ENCODE measurements at regions not wholly inside any gene's neighbourhood (a gene's known extent, or its start where the extent isn't known, plus 50 kb on each side); places are given as distances from the start of the nearest gene placed in this dataset.

- DNase-seq = no peak
Measured at GRCh38 chr13:73929287-73929932, 204.8 kb downstream of the KLF12 start.

GRCh38 chr13:73924607-73925006 lies 209.6 kb downstream of the KLF12 start:
- DNase-seq = no peak

GRCh38 chr13:73922493-73923393 lies 211.5 kb downstream of the KLF12 start:
- no peak for DNase-seq

- no peak for DNase-seq
Measured at GRCh38 chr13:73918691-73919090, 215.5 kb downstream of the KLF12 start.

GRCh38 chr13:73913751-73914518 lies 220.3 kb downstream of the KLF12 start:
- no peak for DNase-seq

- no peak for DNase-seq
Measured at GRCh38 chr13:73913079-73913740, 221.0 kb downstream of the KLF12 start.

- no peak for DNase-seq
Measured at GRCh38 chr13:73911361-73911760, 222.8 kb downstream of the KLF12 start.

GRCh38 chr13:73910733-73911132 lies 223.5 kb downstream of the KLF12 start:
- DNase-seq = no peak

GRCh38 chr13:73908809-73909208 lies 225.4 kb downstream of the KLF12 start:
- no peak for DNase-seq

- DNase-seq = no peak
Measured at GRCh38 chr13:73904625-73905024, 229.6 kb downstream of the KLF12 start.

GRCh38 chr13:73903561-73903960 lies 230.6 kb downstream of the KLF12 start:
- no peak for DNase-seq

- DNase-seq = no peak
Measured at GRCh38 chr13:73902847-73903246, 231.4 kb downstream of the KLF12 start.

- DNase-seq = no peak
Measured at GRCh38 chr13:73902296-73902695, 231.9 kb downstream of the KLF12 start.

- DNase-seq = no peak
Measured at GRCh38 chr13:73901324-73902068, 232.7 kb downstream of the KLF12 start.

GRCh38 chr13:73900591-73900990 lies 233.6 kb downstream of the KLF12 start:
- no peak for DNase-seq

GRCh38 chr13:73898899-73899298 lies 235.3 kb downstream of the KLF12 start:
- DNase-seq = no peak

- no peak for DNase-seq
Measured at GRCh38 chr13:73898276-73898675, 235.9 kb downstream of the KLF12 start.

- no peak for DNase-seq
Measured at GRCh38 chr13:73894995-73895571, 239.1 kb downstream of the KLF12 start.

- DNase-seq = no peak
Measured at GRCh38 chr13:73893833-73894232, 240.4 kb downstream of the KLF12 start.

- no peak for DNase-seq
Measured at GRCh38 chr13:73891805-73892204, 242.4 kb downstream of the KLF12 start.

- DNase-seq = no peak
Measured at GRCh38 chr13:73883162-73883561, 251.0 kb downstream of the KLF12 start.

GRCh38 chr13:73880365-73880764 lies 253.8 kb downstream of the KLF12 start:
- no peak for DNase-seq

Data from stimulated activated CD4-positive, alpha-beta T cell treated with anti-CD3 and anti-CD28 coated beads, Interleukin-2, amount 100 ng/mL, for 24 hours (primary cell).